Breast epithelium (tissue), 4 donors: ENCODE measurements at regions not wholly inside any gene's neighbourhood (a gene's known extent, or its start where the extent isn't known, plus 50 kb on each side); places are given as distances from the start of the nearest gene placed in this dataset.

ENCODE experiments used
- DNase-seq, 2 donors: peaks; one replicate each; pipeline ENCODE4 v3.0.0-alpha.2; 2019; ENCODE audit warnings: low spot score in 2 of 2
- H3K27ac ChIP-seq, 2 donors: fragments of 200-600 bp; sonication (generic) in 1 of 2; one replicate each; pipeline ENCODE4 v1.5.1; 2016 to 2019; ENCODE audit warnings: mild to moderate bottlenecking in 1 of 2
- H3K27me3 ChIP-seq, 2 donors: fragments of 200-600 bp; sonication (generic) in 1 of 2; one replicate each; pipeline versions ENCODE4 v1.5.1 to v1.6.0; 2017 to 2019; ENCODE audit warnings: control low read depth in 1 of 2, mild to moderate bottlenecking in 1 of 2
- H3K36me3 ChIP-seq: fragments of 200-600 bp; one replicate; pipeline ENCODE4 v1.5.1; 2019
- H3K4me1 ChIP-seq, 2 donors: fragments of 200-600 bp; sonication (generic); one replicate each; pipeline ENCODE4 v1.5.1; 2016 to 2019; ENCODE audit warnings: control low read depth in 1 of 2
- H3K4me3 ChIP-seq, 3 donors: fragments of 200-600 bp; sonication (generic); 1 replicate in 2 of 3; 2 replicates in 1 of 3; pipeline ENCODE4 v1.5.1; 2016 to 2019; ENCODE audit warnings: mild to moderate bottlenecking in 3 of 3, moderate library complexity in 2 of 3
- H3K9me3 ChIP-seq, 2 donors: fragments of 200-600 bp; sonication (generic) in 1 of 2; one replicate each; pipeline ENCODE4 v1.5.1; 2016 to 2019; ENCODE audit warnings: control low read depth in 1 of 2
- POLR2A ChIP-seq: fragments of 450-650 bp; IDR thresholded peaks from one replicate; pipeline ENCODE4 v1.6.1; 2016; ENCODE audit warnings: antibody characterized with exemption, mild to moderate bottlenecking, moderate library complexity
- POLR2AphosphoS5 ChIP-seq, 3 donors: sonication (generic); formaldehyde crosslinking; IDR thresholded peaks; one replicate each; pipeline ENCODE4 v1.6.1; 2017; ENCODE audit warnings: antibody characterized with exemption in 3 of 3
- intact Hi-C: fragments of 100-400 bp; cut with DNase I; formaldehyde crosslinking; loops from one replicate; pipeline ENCODE4 v1.15.1; 2023; ENCODE audit warnings: low total_unique reads
- TF ChIP-seq, protein P1 (sequence below), 3 donors: fragments of 450-650 bp; IDR thresholded peaks; one replicate each; pipeline ENCODE4 v1.5.1; 2016 to 2017; ENCODE audit warnings: antibody characterized with exemption in 3 of 3, mild to moderate bottlenecking in 3 of 3, moderate library complexity in 3 of 3

DNA sequence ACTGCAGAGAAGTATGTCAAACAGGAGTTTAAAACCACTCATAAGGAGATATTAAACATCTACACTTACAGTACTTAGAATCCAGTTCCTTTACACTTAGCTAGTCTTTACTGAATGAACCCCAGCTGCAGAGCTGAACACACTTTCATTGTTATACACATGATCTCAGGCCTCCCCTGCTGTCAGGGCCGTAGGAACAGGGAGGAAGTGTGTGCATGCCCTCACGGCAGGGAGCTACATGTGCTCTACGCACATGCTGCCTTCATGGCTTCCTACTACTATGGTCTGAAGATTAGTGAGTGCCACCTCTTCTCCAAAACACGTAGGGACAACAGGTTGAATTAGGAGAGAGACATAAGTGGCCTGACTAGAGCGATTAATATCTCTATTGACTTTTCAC, 191.5 kb downstream of the SIPA1L2 start:
- Histone ChIP-seq H3K27ac (no peak overlapping the region), H3K4me1 (no peaks in the 10 kb centered on the region), H3K9me3 (no peaks in the 10 kb centered on the region), H3K27me3 (no peaks in the 10 kb centered on the region), H3K36me3 (no peaks in the 10 kb centered on the region), H3K4me3 (no peak overlapping the region)
- no peak for DNase-seq
- intact Hi-C loops: no loop called here
- TF ChIP-seq POLR2A: no peak

DNA sequence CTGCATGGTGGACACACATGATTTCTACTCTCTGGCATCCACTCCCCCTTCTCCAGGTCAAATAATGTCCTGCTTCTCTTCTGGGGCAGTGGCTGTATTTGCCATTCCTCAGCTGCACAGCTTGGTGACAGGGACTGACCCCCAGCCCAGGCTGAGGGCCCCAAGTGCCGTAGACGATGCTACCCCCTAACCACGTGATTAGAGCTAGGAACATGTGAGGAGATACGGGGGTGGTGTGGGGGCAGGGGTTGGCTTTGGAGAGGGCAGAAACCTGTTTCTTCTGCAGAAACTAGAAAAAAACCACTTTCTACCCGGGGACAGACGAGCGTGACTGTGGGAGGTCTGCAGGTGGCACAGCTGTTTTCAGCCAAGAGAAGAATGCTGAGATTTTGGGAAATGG, 192.4 kb downstream of the SIPA1L2 start:
- Histone ChIP-seq H3K27ac (no peak overlapping the region), H3K36me3 (no peaks in the 10 kb centered on the region), H3K9me3 (no peaks in the 10 kb centered on the region), H3K27me3 (no peaks in the 10 kb centered on the region), H3K4me3 (no peak overlapping the region), H3K4me1 (no peaks in the 10 kb centered on the region)
- no peak for DNase-seq
- TF ChIP-seq POLR2AphosphoS5 (IDR thresholded peaks at IDR 0.05) (no peak), POLR2A (no peak)
- TF ChIP-seq, protein P1, sequence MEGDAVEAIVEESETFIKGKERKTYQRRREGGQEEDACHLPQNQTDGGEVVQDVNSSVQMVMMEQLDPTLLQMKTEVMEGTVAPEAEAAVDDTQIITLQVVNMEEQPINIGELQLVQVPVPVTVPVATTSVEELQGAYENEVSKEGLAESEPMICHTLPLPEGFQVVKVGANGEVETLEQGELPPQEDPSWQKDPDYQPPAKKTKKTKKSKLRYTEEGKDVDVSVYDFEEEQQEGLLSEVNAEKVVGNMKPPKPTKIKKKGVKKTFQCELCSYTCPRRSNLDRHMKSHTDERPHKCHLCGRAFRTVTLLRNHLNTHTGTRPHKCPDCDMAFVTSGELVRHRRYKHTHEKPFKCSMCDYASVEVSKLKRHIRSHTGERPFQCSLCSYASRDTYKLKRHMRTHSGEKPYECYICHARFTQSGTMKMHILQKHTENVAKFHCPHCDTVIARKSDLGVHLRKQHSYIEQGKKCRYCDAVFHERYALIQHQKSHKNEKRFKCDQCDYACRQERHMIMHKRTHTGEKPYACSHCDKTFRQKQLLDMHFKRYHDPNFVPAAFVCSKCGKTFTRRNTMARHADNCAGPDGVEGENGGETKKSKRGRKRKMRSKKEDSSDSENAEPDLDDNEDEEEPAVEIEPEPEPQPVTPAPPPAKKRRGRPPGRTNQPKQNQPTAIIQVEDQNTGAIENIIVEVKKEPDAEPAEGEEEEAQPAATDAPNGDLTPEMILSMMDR (IDR thresholded peaks at IDR 0.05): no peak
- intact Hi-C loops: no loop called here

DNA sequence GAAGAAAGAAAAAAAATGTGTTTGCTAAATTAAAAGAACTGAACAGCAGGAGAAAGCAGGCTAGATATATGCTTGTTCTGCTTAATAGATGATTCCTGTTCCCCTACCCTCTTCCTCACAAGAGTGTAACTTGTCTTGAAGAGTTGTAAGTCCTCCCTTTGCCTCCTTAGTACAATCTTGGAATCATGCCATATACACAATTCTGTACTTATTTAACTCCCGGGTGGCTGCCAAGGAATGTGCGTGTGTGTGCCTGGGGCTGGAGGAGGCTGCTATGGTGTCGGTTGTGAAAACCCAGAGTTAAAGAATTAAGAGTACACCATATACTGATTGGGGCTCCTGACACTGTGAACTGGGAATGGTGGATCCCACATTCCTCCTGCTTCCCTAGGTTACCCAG, 194.2 kb downstream of the SIPA1L2 start:
- Histone ChIP-seq H3K4me1 (no peaks in the 10 kb centered on the region), H3K4me3 (no peak overlapping the region), H3K9me3 (no peaks in the 10 kb centered on the region), H3K27ac (no peak overlapping the region), H3K36me3 (no peaks in the 10 kb centered on the region), H3K27me3 (no peaks in the 10 kb centered on the region)
- no peak for DNase-seq
- intact Hi-C loops: no loop called here
- TF ChIP-seq, protein P1 (IDR thresholded peaks at IDR 0.05): no peak
- TF ChIP-seq POLR2A (no peak), POLR2AphosphoS5 (IDR thresholded peaks at IDR 0.05) (no peak)

DNA sequence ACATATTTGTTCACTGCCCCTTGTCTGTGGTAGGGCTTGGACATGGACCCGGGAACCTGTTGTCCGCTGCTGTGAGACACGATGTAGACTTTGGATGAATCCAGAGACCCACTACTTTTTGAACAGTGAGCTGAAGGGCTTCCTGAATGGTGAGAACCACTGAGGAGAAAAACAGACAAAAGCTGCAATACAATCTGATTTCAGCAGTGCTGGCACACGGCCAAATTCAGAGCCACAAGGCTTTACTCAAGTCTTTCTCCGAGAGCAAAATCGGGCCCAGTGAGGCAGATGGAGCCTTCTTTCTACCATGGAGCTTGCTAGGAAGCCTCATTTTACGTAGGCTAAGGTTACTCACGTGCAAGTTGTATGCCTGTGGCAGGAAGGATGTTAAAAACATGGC, 197.6 kb downstream of the SIPA1L2 start:
- Histone ChIP-seq H3K4me1 (no peaks in the 10 kb centered on the region), H3K27me3 (no peaks in the 10 kb centered on the region), H3K36me3 (no peaks in the 10 kb centered on the region), H3K9me3 (no peaks in the 10 kb centered on the region), H3K27ac (no peak overlapping the region), H3K4me3 (no peak overlapping the region)
- TF ChIP-seq POLR2AphosphoS5 (IDR thresholded peaks at IDR 0.05): no peak
- TF ChIP-seq, protein P1 (IDR thresholded peaks at IDR 0.05): no peak
- TF ChIP-seq POLR2A: no peak
- DNase-seq: no peak
- intact Hi-C loops: no loop called here

DNA sequence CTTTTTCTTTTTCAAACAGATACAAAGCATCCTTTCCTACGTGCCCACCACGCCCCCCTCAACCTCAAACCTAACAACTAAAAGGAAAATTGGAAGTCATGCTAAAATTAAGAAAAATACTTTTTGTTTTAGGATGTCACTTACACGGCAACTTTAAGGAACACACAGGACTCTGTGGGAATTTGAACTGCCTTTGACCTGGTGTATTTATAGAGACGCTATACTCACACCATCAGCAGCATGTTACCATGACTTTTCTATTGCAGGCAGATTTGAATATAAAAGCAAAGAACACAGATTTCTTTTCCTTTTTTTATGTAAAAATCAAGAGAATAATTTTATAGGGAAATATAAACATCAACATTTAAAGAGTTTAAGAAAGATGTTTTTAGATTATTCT, 198.2 kb downstream of the SIPA1L2 start:
- TF ChIP-seq POLR2AphosphoS5 (IDR thresholded peaks at IDR 0.05) (no peak), POLR2A (no peak)
- TF ChIP-seq, protein P1 (IDR thresholded peaks at IDR 0.05): no peak
- Histone ChIP-seq H3K4me1 (no peaks in the 10 kb centered on the region), H3K27me3 (no peaks in the 10 kb centered on the region), H3K4me3 (no peak overlapping the region), H3K36me3 (no peaks in the 10 kb centered on the region), H3K27ac (no peak overlapping the region), H3K9me3 (no peaks in the 10 kb centered on the region)
- intact Hi-C loops: no loop called here
- no peak for DNase-seq

DNA sequence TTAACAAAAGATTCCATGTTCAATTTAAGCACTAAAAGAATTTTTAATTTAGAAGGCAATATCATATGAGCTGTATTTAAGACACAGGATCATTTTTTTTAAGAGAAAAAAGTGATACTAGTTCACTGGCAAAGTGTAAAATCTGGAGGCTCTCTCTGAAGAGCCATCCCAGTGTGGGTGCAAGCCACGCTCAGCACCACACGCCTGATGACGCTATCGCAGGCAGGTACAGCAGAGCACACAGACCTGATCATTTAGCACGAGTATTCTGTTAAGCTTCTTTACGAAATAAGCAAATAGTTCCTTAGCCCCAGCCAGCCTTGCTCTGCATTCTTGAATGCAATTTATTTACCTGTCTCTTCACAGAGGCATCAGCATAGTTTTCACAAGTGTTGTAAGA, 198.6 kb downstream of the SIPA1L2 start:
- no peaks in the 10 kb centered on the region for H3K36me3 ChIP-seq
- no peaks in the 10 kb centered on the region for H3K4me1 ChIP-seq
- DNase-seq: no peak
- TF ChIP-seq, protein P1 (IDR thresholded peaks at IDR 0.05): no peak
- TF ChIP-seq POLR2AphosphoS5 (IDR thresholded peaks at IDR 0.05) (no peak), POLR2A (no peak)
- intact Hi-C loops: no loop called here
- H3K27ac ChIP-seq: no peak overlapping the region
- no peaks in the 10 kb centered on the region for H3K9me3 ChIP-seq
- no peak overlapping the region for H3K4me3 ChIP-seq
- H3K27me3 ChIP-seq: no peaks in the 10 kb centered on the region
